PFSK-1 (cell line): ENCODE measurements at regions not wholly inside any gene's neighbourhood (a gene's known extent, or its start where the extent isn't known, plus 50 kb on each side); places are given as distances from the start of the nearest gene placed in this dataset.

Experiments used
- FOXP2 ChIP-seq: optimal IDR thresholded peaks from 2 replicates; pipeline ENCODE3; 2011; ENCODE audit warnings: borderline replicate concordance, control low read depth, inconsistent platforms; ENCODE audit not compliant: insufficient read depth; ENCODE audit errors: extremely low read length, extremely low read depth
- POLR2AphosphoS5 ChIP-seq: IDR thresholded peaks from 2 replicates; pipeline ENCODE4 v1.6.1; 2012; ENCODE audit warnings: low read depth, mild to moderate bottlenecking, control low read depth, low read length, moderate library complexity
- REST ChIP-seq, 2 experiments: IDR thresholded peaks; 2 replicates each; pipeline versions ENCODE4 v1.6.1 to v1.8.0; 2011 to 2012; ENCODE audit warnings: low read depth in 2 of 2, low read length in 2 of 2, control low read depth in 1 of 2, inconsistent platforms in 1 of 2, mild to moderate bottlenecking in 1 of 2, moderate library complexity in 1 of 2; ENCODE audit not compliant: insufficient read depth in 1 of 2
- SIN3A ChIP-seq: IDR thresholded peaks from 2 replicates; pipeline ENCODE4 v1.6.1; 2012; ENCODE audit warnings: mild to moderate bottlenecking, low read length, moderate library complexity, borderline replicate concordance; ENCODE audit not compliant: insufficient read depth
- TAF1 ChIP-seq: IDR thresholded peaks from 2 replicates; pipeline ENCODE4 v1.6.1; 2012; ENCODE audit warnings: low read length, control low read depth, borderline replicate concordance; ENCODE audit not compliant: insufficient read depth

GRCh38 chr22:25409240-25409639 is 155.2 kb upstream of the GRK3 start:
- TF ChIP-seq REST (IDR thresholded peaks at IDR 0.05; ENCODE audit: insufficient read depth in 1 of 2, low read depth in 2 of 2, low read length in 2 of 2) = no peak
- no peak for TF ChIP-seq TAF1
- no peak for TF ChIP-seq POLR2AphosphoS5
- TF ChIP-seq FOXP2 = no peak
- TF ChIP-seq SIN3A = no peak
